ENCODE measurements at regions not wholly inside any gene's neighbourhood (a gene's known extent, or its start where the extent isn't known, plus 50 kb on each side); places are given as distances from the start of the nearest gene placed in this dataset.
A peak's percentile ranks its signal among the peaks of the same experiment; 100 is the strongest.
"Not testable (repeated sequence)": the region's sequence is repeated elsewhere in the genome, so short reads cannot be mapped to it uniquely, and the experiment has no call there.

DNA sequence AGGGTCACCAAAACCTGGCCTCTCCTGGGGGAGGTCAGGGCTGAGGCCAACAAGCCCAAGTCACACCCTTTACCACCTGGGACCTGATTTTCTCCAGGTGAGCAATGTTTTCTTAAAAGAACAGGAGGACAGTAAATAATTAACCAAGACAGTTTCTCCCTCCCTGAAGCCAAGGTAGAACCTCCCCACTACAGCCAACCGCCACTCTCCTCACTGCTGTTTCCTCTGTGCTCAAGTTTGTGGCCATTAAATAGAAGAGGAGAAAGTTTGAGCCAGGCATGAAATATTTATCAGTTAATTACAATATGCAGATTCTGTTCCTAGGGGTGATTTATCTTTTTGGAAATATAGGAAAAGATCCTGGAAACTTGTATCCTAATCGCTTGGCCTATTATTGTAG is 150.6 kb upstream of the ANKRD20A1 start:
- DNase-seq: not testable (repeated sequence)

DNA sequence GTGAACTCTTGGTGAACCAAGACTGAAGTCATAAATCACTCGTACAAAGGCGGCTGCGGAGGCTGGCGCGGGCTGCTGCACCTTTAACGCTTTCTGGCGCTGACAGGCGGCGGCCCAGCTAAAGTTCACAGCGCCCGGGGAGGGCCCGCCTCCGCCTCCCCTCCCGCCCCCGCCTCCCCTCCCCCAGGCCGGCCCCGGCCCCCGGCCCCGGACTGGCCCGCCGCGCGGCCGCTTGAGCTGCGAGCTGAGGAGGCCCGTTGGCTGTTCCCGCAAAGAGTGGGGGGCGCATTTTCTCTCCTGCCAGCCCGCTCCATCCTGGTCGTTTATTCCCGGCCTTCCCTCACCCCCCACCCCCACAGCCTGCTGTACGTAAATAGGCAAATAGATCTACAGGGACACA is 147.3 kb upstream of the ANKRD20A1 start:
- not testable (repeated sequence) for DNase-seq

DNA sequence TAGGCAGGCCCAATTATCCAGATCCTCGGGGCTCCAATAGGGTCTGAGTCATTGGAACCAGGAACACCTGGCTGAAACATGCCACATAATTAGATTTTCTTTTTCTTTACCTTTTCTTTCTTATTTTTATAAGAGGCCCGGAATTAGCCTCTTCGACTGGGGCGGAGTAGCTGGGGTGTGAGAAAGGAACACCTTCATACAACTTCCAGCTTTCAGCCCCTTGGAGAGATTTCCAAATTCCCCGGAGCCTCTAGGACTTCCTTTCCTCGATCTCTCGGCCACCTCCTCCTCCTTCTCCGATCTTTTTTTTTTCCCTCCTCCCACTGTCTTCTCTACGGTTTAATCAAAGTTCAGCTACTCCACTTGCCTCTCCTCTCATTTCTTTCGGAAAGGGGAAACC is 146.8 kb upstream of the ANKRD20A1 start:
- DNase-seq: not testable (repeated sequence)

DNA sequence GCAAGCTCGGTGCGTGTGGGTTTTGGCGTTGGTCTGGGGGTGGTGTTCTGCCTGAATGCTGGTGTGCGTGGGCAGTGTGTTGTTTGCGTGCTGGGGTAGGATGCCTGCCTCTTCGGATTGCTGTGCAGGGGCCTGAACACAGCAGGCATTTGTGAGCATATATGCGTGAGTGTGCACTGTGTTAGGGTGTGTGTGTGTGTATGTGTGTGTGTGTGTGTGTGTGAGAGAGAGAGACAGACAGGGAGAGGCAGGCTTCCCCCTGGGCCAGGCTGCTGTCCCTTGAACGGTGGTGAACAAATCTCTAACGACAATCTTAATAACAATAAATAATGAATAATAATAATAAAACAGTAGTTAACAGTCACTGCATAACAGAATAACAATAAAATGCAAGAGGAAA is 145.8 kb upstream of the ANKRD20A1 start:
- DNase-seq: not testable (repeated sequence)

DNA sequence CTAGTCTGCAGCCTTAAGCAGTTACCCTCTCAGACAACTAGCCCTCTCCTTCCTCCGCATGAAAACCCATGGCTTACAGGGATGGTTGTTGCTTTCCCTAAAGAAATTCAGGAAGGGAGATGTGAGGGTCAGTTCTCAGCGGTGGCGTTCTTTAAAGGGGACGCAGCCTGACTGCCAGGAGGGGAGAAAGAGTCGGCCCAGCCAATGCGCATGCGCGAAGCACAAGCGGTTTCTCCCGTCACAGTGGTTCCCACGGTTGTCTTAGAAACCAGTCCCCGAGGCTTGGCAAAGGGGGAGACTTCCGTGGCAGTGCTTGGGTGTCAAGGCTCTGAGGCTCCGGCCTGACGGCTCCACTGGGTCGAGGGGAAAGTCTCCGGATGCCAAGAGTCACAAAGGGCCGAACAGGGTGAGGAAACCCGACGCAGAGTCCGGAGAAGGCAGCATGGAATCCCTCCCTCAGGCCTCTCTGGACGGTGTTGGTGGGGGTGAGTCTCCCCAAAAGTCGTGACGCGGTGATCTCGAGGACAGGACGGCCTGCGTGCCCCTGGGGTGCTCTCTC is 140.8 kb upstream of the ANKRD20A1 start:
- DNase-seq: not testable (repeated sequence)

DNA sequence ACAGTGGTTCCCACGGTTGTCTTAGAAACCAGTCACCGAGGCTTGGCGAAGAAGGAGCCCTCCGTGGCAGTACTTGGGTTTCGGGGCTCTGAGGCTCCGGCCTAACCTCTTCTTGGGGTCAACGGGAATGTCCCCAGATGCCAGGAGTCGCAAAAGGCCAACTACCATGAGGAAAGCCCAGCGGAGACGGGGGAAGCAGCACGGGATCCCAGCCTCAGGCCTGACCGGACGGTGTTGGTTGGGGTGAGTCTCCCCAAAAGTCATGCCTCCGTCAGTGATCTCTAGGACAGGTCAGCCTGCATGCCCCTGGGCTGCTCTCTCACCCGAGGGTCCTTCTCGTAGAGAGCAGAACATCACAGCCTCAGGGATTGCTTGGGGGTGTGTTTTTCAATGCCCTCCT is 138.2 kb upstream of the ANKRD20A1 start:
- not testable (repeated sequence) for DNase-seq

DNA sequence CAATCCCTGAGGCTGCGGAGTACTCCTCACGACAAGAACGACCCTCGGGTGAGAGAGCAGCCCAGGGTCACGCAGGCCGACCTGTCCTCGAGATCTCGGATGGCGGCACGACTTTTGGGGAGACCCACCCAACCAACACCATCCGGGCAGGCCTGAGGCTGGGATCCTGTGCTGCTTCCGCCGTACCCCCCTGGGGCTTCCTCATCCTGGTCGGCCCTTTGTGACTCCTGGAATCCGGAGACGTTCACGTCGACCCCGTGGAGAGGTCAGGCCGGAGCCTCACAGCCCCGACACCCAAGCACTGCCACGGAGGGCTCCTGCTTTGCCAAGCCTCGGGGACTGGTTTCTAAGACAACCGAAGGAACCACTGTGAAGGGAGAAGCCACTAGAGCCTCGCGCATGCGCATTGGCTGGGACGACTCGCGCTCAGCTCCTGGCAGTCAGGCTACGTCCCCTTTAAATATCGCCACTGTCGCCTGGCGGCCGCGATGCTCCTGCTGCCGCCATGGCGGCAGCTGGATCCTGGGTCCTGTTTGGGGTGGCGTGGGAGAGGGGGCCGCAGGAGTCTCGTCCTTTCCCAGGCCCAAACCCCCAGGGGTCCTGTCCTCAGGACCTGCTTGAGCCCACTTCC is 136.2 kb upstream of the ANKRD20A1 start:
- not testable (repeated sequence) for DNase-seq

DNA sequence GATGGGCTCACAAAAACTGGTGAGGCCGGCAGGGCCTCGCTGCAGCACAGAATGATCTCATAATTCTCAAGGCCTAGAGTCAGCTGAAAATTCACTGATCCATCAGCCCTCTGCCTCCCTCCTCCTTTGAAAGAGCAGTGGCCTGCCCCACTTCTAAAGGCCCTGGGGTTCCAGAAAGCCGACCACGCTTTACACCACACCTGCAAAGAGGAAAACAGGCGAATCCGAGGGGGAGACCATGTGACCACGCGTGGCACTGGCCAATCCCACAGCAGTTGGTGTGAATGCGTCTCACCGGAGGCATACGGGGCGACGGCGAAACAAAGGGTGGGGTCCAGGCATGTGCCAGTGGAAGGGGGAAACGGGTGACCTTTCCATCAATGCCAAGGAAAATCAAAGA is 135.5 kb upstream of the ANKRD20A1 start:
- not testable (repeated sequence) for DNase-seq

DNA sequence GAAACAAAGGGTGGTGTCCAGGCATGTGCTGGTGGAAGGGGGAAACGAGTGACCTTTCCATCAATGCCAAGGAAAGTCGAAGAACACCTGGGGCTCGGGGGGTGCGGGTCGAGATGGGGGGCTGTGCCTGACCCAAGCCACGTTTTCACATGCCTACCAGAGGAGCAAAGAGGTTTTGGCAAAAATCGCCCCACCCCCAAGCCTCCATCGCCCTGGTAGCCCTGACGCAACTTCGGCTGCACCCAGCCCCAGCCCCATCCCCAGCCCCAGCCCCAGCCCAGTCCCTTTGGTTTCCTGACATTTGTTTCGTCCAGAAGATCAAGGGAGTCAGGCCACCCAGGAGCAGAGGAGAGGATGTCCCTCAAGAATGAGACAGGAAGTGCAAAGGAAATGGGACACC is 133.8 kb upstream of the ANKRD20A1 start:
- DNase-seq: peak; percentile 42

DNA sequence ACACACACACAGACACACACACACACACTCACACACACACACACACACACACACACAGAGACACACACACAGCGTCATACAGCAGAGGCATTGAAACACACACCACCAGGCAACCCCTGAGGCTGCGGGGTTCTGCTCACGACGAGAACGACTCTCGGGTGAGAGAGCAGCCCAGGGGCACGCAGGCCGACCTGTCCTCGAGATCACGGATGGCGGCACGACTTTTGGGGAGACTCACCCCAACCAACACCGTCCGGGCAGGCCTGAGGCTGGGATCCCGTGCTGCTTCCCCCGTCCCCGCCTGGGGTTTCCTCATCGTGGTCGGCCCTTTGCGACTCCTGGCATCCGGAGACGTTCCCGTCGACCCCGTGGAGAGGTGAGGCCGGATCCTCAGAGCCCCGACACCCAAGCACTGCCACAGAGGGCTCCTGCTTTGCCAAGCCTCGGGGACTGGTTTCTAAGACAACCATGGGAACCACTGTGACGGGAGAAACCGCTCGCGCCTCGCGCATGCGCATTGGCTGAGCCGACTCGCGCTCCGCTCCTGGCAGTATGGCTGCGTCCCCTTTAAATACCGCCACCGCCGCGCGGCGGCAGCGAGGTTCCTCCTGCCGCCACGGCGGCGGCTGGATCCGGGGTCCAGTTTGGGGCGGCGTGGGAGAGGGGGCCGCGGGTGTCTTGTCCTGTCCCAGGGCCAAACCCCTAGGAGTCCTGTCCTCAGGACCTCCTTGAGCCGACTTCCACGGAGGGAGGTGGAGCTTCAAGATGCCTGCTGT is 132.3 kb upstream of the ANKRD20A1 start:
- not testable (repeated sequence) for DNase-seq

DNA sequence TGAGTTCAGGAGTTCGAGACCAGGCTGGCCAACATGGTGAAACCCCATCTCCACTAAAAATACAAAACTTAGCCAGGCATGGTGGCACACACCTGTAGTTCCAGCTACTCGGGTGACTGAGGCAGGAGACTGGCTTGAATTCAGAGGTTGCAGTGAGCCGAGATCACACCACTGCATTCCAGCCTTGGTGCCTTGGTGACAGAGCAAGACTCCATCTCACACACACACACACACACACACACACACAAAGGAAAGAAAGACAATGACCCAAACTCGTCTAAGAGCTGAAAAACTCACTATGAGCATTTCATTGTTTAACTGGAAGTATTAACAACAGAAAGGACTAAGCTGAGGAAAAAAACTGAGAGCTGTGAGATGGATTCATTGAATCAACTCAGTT is 95.6 kb upstream of the ANKRD20A1 start:
- not testable (repeated sequence) for DNase-seq

DNA sequence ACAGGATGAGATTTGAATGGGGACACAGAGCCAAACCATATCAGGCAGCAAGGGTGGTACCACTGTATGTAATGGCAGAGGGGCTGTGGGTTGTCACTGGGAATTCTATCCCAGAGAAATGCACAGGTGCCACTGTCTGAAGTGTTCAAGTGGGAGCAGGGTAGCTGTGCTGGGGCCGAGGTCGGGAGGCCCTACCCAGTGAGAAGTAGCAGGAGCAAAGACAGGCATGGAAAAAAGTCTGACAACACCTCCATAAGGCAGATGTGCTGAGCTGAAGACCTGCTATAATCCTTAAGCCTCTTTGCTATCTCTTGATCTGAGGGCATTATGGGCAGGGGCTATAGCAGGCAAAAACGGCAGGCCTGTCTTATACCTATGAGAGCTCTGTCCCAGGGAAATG is 86.9 kb upstream of the ANKRD20A1 start:
- DNase-seq: not testable (repeated sequence)

DNA sequence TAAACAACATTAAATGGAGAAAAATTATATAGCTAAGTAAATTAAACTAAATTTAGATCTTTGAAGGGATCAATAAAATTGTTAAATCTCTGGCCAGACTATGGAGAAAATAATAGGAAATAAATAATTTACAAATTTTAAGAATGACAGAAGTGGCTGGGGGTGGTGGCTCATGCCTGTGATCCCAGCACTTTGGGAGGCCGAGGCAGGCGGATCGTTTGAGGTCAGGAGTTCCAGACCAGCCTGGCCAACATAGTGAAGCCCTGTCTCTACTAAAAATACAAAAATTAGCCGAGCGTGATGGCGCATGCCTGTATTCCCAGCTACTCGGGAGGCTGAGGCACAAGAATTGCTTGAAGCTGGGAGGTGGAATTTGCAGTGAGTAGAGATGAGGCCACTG is 58.6 kb upstream of the ANKRD20A1 start:
- DNase-seq: not testable (repeated sequence)
